ENCODE measurements at regions not wholly inside any gene's neighbourhood (a gene's known extent, or its start where the extent isn't known, plus 50 kb on each side); places are given as distances from the start of the nearest gene placed in this dataset.

DNA sequence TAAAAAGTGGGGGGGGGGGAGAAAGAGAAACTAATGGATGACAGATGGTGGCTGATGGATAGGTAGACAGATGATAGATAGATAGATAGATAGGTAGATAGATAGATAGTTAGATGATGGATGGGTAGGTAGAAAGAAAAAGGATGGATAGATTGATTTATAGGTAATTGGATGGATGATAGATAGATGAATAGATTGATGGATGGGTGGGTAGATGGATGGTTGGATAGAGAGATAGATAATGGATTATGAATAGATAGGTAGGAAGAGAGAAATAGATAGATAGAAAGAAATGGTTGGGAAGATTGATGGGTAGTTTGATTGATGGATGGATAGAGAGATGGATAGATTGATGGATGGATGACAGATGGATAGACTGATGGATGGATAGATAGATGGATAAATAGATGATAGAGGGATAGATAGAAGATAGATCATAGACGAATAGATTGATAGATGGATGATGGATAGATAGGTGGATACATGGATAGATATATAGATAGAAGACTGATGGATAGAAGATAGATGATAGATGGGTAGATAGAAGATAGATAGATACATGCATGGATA, 337.1 kb downstream of the C16orf95 start:
- DNase-seq (ENCODE audit: low spot score), result no peak

DNA sequence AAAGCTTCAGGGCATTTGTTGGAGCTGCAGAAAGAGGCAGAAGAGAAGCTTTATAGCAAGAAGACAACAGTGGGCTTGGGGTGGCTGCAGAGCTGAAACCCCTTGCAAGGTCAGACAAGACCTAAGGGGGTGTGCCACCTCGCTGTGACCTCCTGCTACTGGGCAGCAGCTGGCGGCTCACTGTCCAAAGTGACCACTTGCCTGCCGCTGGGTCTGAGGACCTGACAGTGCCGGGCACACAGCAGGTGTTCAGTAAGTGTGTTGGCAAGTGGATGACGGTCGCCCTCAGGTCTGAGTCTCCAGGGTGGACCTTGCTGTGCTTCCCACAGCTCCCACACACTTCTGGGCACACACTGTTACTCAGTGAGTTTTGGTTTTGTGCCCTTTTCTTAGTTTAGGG, 336.5 kb downstream of the C16orf95 start:
- no peak for DNase-seq (ENCODE audit: low spot score)

DNA sequence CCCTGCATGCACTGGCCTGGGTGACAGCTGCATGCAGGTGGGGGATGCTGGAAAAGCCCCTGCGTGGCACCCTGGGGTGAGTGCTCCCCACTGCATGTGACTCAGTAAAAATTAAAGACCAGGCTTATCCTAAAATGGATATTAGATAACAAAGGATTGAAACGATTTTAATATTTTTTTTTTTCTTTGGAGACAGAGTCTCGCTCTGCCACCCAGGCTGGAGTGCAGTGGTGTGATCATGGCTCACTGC, 334.9 kb downstream of the C16orf95 start:
- DNase-seq (ENCODE audit: low spot score), result no peak

DNA sequence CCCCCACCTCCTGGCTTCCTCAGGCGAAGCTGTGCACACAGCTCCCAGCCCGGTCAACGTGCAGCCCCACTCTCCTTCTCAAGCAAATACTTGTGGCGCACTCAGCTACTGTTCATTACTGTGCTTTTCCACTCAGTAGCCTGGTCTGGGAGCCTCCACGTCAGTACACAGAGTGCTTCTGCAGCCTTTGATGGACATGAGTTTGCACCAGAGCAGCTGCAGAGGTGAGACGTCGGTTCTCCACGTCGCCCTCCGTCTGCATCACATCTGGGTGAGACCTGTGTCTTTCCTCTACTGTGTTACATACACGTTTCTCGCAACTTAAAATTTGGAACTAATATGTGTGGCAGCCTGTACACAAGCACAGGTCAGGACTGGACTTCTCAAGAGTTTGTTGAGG, 334.3 kb downstream of the C16orf95 start:
- no peak for DNase-seq (ENCODE audit: low spot score)

DNA sequence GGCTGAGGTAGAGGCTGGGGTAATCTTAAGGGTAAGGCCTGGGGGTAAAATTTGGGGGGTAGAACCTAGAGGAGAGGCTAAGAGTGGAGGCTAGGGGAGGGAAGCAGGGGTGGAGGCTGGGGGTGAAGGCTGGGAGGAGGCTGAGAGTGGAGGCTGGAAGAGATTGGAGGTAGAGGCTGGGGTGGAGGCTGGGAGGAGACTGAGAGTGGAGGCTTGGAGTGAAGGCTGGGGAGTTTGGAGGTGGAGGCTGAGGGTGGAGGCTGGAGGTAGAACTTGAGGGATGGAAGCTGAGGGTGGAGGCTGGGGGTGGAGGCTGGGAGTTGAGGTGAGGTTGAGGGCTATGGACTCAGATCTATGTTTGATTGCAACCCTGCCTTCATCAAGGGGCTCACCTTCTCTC, 333.6 kb downstream of the C16orf95 start:
- DNase-seq (ENCODE audit: low spot score), result no peak

DNA sequence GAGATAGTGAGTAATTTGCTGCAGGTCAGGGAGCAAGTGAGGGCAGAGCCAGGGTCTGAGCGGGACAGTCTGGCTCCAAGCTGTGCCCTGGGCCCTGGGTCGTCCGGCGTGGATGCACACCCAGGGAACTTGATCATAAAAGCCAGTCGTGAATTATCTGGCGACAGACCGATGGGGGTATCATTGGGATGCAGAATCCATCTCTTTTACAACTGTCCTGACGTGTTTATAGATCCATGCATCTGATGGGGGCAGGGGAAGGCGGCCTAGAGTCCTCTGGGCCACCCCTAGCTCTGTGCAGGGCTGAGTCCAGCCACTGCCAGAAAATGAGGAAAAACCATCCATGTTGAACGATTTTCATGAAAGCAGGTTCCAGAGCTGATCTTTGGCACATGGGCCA, 332.8 kb downstream of the C16orf95 start:
- DNase-seq (ENCODE audit: low spot score), result no peak

DNA sequence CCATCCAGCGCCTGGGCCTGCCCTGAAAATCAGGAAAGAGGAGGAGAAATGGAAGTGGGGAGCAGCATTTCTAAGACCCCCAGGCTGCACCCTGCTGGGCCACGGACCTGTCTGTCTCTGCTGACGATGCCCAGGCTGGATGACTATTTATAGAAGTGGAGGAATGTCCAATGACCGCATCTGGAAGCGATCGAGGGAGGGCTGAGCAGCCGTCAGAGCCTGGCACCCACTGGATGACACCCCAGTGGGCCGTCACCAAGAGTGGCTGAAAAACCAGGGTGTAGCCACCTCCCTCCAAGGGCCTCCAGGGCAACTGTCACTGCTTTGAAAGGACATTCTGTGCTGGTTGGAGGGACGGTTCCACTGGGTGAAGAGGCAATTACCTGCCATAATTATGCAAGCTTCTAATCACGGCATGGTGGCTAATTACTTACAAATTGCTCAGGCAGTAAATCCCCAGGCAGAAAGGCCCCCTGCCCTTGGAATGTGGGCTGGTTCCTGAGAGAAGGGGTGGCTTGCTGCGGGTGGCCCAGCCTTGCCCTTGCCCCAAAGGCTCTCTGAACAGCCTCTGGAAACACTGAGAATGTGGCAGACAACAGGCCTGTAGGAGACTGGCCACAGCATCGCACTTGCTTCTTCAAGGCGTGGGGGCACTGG, 332.1 kb downstream of the C16orf95 start:
- no peak for DNase-seq (ENCODE audit: low spot score)

DNA sequence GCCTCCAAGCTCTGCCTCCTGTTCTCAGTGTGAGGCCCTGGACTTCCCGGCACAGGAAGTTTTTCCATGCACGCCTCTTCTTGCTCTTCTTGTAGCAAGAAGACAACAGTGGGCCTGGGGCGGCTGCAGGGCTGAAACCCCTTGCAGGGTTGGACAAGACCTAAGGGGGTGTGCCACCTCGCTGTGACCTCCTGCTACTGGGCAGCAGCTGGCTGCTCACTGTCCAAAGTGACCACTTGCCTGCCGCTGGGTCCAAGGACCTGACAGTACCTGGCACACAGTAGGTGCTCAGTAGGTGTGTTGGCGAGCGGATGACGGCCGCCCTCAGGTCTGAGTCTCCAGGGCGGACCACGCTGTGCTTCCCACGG, 331.6 kb downstream of the C16orf95 start:
- DNase-seq (ENCODE audit: low spot score), result no peak

DNA sequence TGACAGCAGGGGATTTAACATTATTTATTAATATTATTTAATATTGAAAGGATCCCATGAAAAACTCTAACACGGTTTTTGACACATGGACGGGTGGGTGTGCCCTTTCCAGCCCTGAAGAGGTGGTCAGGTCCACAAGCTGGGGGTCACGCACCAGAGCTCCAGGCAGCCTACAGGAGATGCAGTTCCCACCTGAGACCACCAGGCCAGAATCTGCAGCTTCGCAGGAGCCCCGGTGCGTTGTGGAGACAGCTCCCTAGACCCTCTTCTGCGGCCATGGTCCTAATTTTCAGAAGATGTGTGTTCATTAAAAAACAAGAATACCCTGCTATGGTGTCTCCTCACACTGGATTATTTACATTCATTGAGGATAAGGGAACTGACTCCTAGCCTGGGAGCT, 331.1 kb downstream of the C16orf95 start:
- no peak for DNase-seq (ENCODE audit: low spot score)

DNA sequence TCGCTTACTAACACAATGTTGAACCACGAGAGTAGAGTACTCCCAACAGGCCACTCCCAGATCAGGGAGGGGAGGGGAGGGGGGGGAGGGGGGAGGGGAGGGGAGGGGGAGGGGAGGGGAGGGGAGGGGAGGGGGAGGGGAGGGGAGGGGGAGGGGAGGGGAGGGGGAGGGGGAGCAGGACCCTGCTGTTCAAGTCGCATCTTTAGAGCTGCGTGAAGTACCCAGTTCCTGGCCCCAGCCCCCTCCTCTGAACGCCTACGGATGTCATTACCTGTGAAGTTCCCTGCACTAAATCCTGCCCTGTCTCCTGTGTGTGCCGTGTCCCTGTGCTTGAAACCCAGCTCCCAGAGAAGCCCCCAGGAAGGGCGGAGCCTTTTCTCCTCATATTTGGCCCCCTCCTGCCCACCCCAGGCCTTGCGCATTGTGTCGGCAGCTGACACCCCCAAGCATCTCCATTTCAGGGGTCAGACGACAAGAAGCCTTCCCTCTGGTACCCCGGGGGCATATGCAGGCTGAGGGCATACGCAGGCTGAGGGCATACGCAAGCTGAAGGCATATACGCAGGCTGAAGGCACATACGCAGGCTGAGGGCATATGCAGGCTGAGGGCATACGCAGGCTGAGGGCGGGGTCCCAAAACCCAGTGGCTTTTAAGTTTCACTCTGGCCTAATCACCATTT, 330.2 kb downstream of the C16orf95 start:
- no peak for DNase-seq (ENCODE audit: low spot score)

DNA sequence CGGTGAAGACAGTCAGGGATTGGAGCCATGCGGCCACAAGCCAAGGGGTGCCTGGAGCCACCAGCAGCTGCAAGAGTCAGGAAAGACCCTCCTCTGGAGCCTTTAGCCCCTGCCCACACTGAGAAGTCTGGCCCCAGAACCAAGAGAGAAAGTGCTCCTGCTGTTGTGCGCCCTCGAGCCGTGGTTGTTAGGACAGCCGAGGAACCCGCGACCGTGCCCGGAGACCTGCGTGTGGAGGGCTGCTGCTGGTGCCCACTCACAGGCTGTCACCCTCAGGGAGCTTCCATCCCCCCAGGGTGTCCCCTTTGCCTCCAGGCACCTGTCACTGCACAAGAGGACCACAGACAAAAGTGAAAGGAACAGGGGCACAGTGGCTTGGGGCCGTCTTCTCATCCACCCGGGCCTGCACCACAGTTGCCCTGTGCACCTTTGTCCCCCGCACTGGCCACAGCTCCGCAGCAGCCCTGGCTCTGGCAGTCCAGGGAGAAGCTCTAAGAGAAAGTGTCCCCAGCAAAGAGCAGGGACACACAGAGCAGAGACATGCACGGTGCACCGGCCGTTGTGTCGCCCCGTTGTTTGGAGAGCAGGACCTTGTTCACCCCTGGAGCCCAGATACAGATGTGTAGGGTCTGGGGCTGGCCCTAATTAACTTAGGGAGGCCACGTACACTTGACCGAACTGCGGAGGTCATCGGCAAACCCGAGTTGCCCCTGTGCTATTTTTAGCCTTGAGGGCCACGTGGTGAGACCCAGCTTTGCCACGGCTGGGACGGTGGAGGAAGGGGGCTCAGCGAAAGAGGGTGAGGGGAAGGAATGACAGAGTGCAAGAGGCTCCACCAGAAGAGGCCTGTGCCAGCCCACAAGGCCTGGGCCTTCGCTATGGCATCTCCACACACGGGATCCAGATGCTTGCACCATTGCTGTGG, 329.2 kb downstream of the C16orf95 start:
- no peak for DNase-seq (ENCODE audit: low spot score)

DNA sequence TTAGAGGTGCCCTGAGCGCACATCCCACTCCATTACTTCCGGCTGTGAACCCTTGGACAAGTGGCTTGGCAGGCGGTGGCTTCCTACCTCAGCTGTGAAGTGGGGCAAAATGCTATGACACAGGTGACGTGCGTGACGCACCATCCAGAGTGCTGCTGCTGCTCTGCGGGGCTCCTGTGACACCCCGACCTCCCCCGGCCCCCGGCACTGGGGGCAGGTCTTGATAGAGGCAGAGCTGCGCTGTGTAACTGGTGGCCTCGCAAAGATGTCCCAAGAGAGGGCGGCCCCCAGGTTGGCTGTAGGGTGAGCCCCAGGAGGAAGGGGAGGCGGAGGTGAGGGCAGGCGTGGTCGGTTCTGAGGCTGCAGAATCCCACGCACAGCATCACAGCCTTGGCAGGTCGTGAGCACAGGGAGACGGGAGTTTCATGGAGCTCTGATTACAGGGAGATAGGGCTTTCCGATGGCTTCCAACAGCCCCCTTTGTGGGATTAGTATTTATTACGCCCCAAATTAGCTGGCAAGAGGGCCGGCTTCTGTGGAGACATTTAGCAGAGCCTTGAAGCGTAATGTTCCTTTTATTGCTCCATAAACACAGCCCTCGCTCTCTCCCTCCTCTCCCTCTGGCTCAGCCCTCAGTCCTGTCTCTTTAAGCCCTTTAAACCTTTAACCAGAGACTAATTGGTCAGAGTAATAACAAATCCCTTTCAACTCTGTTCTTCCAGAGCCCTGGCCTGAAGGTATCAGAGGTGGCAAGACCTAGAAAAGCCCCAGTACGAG, 328.1 kb downstream of the C16orf95 start:
- no peak for DNase-seq (ENCODE audit: low spot score)

DNA sequence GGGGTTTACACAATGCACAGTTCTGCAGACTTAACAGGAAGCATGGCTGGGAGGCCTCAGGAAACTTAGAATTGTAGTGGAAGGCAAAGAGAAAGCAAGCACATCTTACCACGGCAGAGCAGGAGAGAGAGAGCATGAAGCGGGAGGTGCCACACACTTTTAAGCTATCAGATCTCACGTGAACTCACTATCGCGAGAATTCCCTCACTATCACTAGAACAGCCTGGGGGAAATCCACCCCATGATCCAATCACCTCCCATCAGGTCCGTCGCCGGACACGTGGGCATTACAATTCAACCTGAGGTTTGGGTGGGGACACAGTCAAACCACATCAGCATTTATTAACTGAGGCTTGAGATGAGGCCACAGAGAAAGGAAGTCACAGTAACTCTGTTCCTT, 326.7 kb downstream of the C16orf95 start:
- no peak for DNase-seq (ENCODE audit: low spot score)

DNA sequence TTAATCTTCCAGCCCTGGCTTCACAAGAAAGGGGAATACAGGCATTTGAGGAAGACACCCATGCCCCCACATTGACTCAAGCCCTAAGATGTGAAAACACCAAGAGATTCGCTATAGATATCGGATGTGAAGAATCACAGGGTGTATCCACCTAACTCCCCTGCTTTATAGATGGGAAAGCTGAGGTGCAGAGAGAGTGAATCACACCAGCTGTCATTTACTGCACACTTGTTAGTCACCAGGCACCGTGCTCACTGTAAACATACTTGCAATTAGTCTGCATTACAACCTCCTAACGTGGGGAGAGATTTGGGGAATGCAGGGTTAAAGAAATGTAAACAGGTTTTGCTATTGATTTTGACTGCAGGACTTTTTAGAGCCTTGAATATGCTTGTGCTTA, 325.5 kb downstream of the C16orf95 start:
- no peak for DNase-seq (ENCODE audit: low spot score)

DNA sequence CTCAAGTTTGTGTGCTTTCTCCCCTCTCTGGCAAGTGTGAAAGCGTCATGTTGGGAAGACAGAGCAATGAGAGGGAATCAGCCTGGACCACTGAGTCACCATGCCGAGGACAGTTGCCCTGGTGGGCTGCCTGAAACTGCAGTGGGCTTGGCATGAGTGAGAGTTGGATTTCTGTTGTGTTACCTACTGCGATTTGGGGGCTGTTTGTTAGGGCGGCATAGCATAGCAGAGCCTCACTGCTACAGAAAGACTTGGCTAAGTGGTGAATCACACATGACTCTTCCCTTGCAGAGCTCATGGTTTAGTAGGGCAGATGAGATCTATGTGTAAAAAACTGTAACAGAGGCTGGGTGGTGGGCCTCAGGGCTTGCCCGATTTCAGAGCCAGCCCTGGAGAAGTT, 324.6 kb downstream of the C16orf95 start:
- no peak for DNase-seq (ENCODE audit: low spot score)

DNA sequence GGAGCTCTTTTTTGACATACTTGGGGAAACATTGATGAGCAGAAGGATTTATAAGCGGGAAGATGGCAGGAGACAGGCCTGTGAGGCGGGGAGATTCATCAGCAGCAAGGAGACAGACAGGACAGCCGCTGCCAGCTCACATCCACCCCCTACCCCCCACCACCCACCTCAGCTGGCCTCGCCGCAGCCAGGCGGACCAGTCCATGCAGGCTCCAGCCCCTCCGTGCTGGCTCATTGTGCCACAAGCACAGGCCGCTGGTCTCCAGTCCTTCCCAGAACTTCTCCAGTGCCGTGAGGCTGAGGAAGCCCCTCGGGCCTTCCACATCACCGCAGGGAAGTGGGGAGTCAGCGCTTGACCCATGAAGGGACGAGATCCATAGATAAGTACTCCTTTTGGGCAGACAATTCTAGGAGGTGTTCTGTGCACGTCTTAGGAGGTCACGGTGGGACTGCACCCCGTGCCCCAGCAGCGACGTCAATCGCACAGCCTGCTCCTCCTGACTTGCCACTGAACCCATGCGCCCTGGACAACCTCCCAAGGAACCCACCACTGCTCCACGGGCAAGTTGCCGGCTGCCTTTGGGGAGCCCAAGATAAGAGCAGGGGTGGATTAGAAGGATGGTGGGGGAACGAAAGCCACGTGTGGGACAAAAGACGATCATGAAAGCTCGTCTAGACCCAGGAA, 323.6 kb downstream of the C16orf95 start:
- no peak for DNase-seq (ENCODE audit: low spot score)

DNA sequence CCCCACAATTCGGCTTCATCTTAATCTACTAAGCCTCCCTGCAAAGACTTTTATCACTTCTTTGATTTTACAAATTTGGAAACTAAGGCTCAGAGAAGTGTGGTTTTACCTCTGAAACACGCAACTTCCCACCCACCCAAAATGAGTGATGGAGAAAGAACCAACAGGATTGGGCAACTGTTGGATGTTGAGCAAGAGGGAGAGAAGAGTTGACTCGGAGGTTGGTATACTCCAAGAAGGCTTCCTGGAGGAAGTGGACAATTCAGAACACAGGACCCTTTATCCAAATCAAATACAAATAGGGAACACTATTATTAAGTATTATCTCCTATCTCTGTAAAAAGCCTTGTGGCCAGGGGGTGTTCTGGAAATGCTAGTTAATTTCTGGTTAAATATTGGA, 323.0 kb downstream of the C16orf95 start:
- DNase-seq (ENCODE audit: low spot score), result no peak

DNA sequence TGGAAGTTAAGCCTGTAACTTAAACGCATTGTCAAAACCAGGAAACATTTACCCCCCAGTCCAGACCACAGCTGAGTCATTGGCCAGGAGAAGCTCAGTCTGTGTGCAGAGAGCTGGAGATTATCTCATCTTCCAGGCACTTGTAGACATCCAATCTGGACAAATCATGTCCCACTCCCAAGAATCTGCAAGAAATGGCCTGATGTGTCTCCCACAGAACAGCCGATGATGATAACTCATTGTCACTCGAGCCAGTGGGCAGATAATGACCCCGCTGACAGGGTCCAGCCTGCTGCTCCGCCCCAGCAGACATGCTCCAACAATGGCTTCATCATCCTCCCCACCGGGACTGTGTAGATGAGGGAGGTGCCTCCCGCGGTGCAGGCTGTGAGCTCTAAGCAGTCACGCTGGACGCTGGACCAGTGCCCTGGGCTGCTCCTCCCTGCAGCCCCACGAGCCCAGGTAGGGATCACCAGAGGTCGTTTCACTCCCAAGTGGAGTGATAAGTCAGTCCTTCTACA, 322.5 kb downstream of the C16orf95 start:
- peak; percentile 5 for DNase-seq (ENCODE audit: low spot score)

DNA sequence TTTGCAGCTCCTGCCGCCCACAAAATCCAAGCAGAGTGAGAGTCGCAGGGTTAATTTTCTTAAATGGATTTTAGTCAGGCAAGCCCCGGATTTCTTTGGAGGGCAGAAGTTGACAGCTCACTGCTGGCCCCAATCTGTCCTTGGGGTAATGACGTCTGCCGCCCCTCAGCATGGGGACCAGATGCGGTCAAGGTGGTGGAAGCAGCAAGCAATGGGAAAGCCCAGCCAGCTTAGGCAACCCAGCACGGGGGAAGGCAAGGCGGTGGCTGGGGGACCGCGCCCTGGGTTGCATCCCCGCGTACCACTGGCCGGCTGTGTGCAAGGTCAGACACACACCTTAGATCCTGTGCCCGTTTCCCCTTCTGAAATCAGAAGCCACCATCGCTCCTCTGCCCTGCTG, 321.7 kb downstream of the C16orf95 start:
- DNase-seq (ENCODE audit: low spot score), result no peak

DNA sequence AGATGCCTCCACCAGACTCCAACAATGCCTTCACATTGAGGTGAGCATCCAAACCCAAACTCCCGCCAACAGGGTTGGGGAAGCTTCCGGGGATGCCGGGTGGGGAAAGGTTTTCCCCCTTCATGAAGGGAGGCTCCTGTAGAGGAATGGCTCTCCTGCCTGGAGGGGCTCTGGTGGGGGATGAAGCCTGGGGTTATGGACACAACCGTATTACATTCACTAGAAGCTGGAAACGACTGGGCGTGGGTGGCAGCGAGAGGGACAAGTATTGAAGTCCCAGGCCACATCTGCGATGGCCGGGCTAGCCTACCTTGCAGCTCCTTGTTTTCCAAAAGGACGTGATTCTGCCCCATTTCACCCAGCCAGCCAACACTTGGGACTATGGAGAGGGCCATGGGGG, 321.1 kb downstream of the C16orf95 start:
- DNase-seq (ENCODE audit: low spot score), result no peak

DNA sequence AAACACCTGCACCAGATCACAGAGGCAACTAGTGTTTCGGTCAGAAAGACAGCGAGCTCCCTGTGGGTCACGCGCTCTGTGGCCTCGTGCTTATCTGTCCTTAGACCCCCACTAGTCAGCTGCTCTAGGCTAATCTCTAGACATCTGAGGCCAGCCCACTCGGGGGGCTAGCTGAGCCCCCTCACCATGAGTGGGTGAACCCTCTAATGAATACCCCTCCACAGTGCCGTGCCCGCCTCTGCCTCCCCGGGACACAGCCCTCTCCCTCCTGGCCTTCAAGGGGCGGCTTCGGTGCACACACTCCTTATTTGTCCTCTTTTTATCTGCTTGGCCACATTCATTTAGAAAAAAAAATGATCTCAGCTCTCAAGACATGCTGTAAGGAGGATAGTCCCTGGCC, 320.1 kb downstream of the C16orf95 start:
- no peak for DNase-seq (ENCODE audit: low spot score)

All from LoVo (cell line).